ENCODE measurements at regions not wholly inside any gene's neighbourhood (a gene's known extent, or its start where the extent isn't known, plus 50 kb on each side); places are given as distances from the start of the nearest gene placed in this dataset.

DNA sequence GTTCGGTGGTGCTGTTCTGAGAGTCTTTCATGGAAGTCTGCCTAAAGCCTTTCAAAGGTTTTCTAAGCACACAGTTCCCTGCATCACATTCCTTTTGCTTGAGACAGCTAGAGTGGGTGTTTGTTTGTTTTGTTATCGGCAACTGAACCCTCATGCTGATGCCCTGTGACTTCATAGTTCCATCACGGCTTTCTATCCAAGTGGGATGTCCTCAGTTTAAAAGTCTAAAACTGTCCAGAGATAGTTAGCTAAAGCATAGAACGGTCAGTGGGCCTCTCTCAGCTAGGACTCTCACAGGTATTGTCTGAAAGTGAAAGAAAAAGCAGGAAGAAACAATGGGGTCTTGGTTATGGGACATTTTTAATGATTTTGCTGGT lies 337.3 kb downstream of the OSR1 start:
- TF ChIP-seq, protein P1, sequence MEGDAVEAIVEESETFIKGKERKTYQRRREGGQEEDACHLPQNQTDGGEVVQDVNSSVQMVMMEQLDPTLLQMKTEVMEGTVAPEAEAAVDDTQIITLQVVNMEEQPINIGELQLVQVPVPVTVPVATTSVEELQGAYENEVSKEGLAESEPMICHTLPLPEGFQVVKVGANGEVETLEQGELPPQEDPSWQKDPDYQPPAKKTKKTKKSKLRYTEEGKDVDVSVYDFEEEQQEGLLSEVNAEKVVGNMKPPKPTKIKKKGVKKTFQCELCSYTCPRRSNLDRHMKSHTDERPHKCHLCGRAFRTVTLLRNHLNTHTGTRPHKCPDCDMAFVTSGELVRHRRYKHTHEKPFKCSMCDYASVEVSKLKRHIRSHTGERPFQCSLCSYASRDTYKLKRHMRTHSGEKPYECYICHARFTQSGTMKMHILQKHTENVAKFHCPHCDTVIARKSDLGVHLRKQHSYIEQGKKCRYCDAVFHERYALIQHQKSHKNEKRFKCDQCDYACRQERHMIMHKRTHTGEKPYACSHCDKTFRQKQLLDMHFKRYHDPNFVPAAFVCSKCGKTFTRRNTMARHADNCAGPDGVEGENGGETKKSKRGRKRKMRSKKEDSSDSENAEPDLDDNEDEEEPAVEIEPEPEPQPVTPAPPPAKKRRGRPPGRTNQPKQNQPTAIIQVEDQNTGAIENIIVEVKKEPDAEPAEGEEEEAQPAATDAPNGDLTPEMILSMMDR (IDR thresholded peaks at IDR 0.05) = no peak
- TF ChIP-seq POLR2A (IDR thresholded peaks at IDR 0.05) = no peak

Measured in heart left ventricle (tissue), 13 donors.